ENCODE measurements at regions not wholly inside any gene's neighbourhood (a gene's known extent, or its start where the extent isn't known, plus 50 kb on each side); places are given as distances from the start of the nearest gene placed in this dataset.
"Not testable (repeated sequence)": the region's sequence is repeated elsewhere in the genome, so short reads cannot be mapped to it uniquely, and the experiment has no call there.

DNA sequence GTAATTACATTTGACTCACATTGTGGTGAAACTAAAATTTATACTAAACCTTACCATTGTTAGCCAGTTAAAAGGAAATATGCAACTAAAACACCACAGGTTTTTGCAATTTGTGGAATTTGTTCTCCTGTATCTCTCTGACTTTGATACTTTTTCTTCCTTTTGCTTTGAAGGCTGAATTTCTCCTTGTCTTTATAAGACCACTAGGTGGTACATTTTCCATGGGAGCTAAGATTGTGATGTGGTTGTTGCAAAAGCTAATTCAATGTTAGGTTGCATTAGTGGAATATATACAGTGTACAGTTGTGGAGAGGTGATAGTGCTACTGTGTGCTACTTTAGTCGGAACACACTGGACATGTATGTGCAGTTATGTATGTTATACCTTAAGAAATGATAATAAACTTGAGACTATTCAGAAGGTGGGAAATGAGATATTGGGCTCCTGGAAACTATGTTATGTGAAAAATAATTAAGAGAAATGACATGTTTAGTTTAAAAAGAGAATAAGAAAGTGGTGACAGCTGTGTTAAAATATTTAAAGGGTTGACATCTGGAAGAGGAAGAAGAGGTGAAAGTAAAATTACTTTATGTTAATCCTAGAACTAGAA, 70.3 kb downstream of the ARL9 start:
- Mint-ChIP-seq H3K4me3 (no peak overlapping the region), H3K27me3 (peaks cover 7 to 8% of the 10 kb centered on the region in 2 donors), H3K36me3 (no peaks in the 10 kb centered on the region), H3K9me3 (no peaks in the 10 kb centered on the region), H3K4me1 (peaks cover 0 to 2% (median 0%) of the 10 kb centered on the region in 4 donors), H3K27ac (no peak overlapping the region)
- no peaks in the 10 kb centered on the region for H3K9me3 ChIP-seq (ENCODE audit: control insufficient read depth in 1 of 2, low read length in 2 of 2)
- no peaks in the 10 kb centered on the region for H3K36me3 ChIP-seq (ENCODE audit: insufficient read depth, low read length)
- H3K4me1 ChIP-seq (ENCODE audit: insufficient read depth, low read length): no peaks in the 10 kb centered on the region
- H3K27ac ChIP-seq (ENCODE audit: low read depth, low read length): no peak overlapping the region
- intact Hi-C loops (cut with micrococcal nuclease): loop anchor here (1.0 to 10.0 kb wide), 3 partner anchors 79 to 260 kb away; no protein-coding TSS in a partner anchor
- ChIA-PET CTCF (ENCODE audit: partially characterized antibody) (interaction anchor here (1.0 to 3.1 kb wide), 10 partner anchors 8 to 264 kb away, joined by 3 to 43 read pairs (median 4); no protein-coding TSS in a partner anchor), POLR2A (ENCODE audit: partially characterized antibody) (interaction anchor here (1.1 to 1.5 kb wide), 2 partner anchors 74 to 224 kb away, joined by 3 to 6 read pairs; no protein-coding TSS in a partner anchor)
- no peaks in the 10 kb centered on the region for H3K27me3 ChIP-seq (ENCODE audit: insufficient read depth, low read length)
- H3K4me3 ChIP-seq (ENCODE audit: low read length in 2 of 2): no peak overlapping the region
- DNase-seq: peak in 4 of 5 donors; percentile 10 to 23 (median 13)

DNA sequence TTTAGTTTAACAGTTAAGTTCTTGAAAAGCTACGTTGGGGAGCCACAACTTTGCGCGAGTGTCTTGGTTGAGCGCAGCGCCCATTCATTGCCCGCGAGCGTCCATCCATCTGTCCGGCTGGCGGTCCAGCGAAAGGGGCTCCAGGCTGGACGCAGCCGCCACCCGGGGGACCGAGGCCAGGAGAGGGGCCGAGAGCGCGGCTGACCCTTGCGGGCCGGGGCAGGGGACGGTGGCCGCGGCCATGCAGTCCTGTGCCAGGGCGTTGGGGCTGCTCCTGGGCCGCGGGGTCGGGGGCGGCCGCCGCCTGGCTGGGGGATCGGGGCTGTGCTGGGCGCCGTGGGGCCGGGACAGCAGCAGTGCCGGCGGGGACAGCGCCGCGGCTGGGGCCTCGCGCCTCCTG, 86.8 kb downstream of the ARL9 start:
- H3K4me1 Mint-ChIP-seq; H3K27ac ChIP-seq (ENCODE audit: low read depth, low read length); DNase-seq; H3K9me3 Mint-ChIP-seq; H3K4me1 ChIP-seq (ENCODE audit: insufficient read depth, low read length); H3K4me3 ChIP-seq (ENCODE audit: low read length in 2 of 2); H3K27me3 ChIP-seq (ENCODE audit: insufficient read depth, low read length); intact Hi-C loops (cut with micrococcal nuclease); H3K4me3 Mint-ChIP-seq; H3K36me3 ChIP-seq (ENCODE audit: insufficient read depth, low read length); H3K36me3 Mint-ChIP-seq; POLR2A ChIA-PET (ENCODE audit: partially characterized antibody); H3K27ac Mint-ChIP-seq; CTCF ChIA-PET (ENCODE audit: partially characterized antibody); H3K27me3 Mint-ChIP-seq; H3K9me3 ChIP-seq (ENCODE audit: control insufficient read depth in 1 of 2, low read length in 2 of 2): not testable (repeated sequence)
